IPS-18a (cell line): ENCODE measurements at regions not wholly inside any gene's neighbourhood (a gene's known extent, or its start where the extent isn't known, plus 50 kb on each side); places are given as distances from the start of the nearest gene placed in this dataset.

Experiments used
- H3K27ac ChIP-seq: one replicate; pipeline ENCODE4 v1.5.1; 2013; ENCODE audit warnings: low read length
- H3K27me3 ChIP-seq: one replicate; pipeline ENCODE4 v1.6.1; 2013; ENCODE audit warnings: mild to moderate bottlenecking, low read length; ENCODE audit not compliant: control insufficient read depth, insufficient read depth
- H3K36me3 ChIP-seq: one replicate; pipeline ENCODE4 v1.6.1; 2013; ENCODE audit warnings: low read depth, low read length; ENCODE audit not compliant: control insufficient read depth
- H3K4me1 ChIP-seq: one replicate; pipeline ENCODE4 v1.6.1; 2013; ENCODE audit warnings: low read depth, low read length; ENCODE audit not compliant: control insufficient read depth
- H3K4me3 ChIP-seq: one replicate; pipeline ENCODE4 v1.5.1; 2013; ENCODE audit warnings: low read length
- H3K9ac ChIP-seq: one replicate; pipeline ENCODE4 v1.6.1; 2013; ENCODE audit warnings: mild to moderate bottlenecking, low read length, moderate library complexity
- H3K9me3 ChIP-seq: one replicate; pipeline ENCODE4 v1.6.1; 2013; ENCODE audit warnings: low read depth, low read length; ENCODE audit not compliant: control insufficient read depth

DNA sequence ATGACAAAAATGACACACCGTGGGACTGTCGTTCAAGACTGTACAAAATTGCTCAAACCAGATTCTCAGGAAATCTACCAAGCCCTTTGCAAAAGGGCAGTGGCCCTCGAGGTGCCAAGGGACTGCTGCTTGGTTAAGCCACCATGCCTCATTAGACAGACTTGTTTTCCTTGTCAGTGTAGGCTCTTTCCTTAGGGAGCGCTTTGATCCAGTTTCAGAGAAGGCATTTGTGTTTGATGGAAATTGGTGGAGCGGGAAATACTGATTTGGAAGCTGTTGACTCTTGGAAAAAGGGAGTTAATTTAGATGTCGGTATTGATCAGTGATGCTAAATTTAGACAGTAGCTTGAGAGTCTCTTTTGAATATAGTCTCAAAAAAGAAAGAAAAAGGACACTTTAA is 304.3 kb upstream of the UMPS start:
- Histone ChIP-seq H3K9ac (no peak overlapping the region), H3K4me1 (no peaks in the 10 kb centered on the region), H3K27ac (no peak overlapping the region), H3K4me3 (no peak overlapping the region), H3K9me3 (no peaks in the 10 kb centered on the region), H3K27me3 (no peaks in the 10 kb centered on the region), H3K36me3 (no peaks in the 10 kb centered on the region)

GRCh38 chr3:124428372-124429128 is 301.7 kb upstream of the UMPS start:
- Histone ChIP-seq H3K27me3 (no peaks in the 10 kb centered on the region), H3K9ac (no peak overlapping the region), H3K4me3 (no peak overlapping the region), H3K4me1 (no peaks in the 10 kb centered on the region), H3K9me3 (no peaks in the 10 kb centered on the region), H3K27ac (no peak overlapping the region), H3K36me3 (no peaks in the 10 kb centered on the region)

GRCh38 chr3:124429129-124429815 is 301.0 kb upstream of the UMPS start:
- H3K27ac ChIP-seq, result no peak overlapping the region

GRCh38 chr3:124431331-124431994 is 298.8 kb upstream of the UMPS start:
- Histone ChIP-seq H3K9ac (no peak overlapping the region), H3K4me3 (no peak overlapping the region), H3K36me3 (no peaks in the 10 kb centered on the region), H3K4me1 (no peaks in the 10 kb centered on the region), H3K27me3 (no peaks in the 10 kb centered on the region), H3K9me3 (no peaks in the 10 kb centered on the region), H3K27ac (no peak overlapping the region)

More at GRCh38 chr3:124429129-124429815, 301.0 kb upstream of the UMPS start:
- Histone ChIP-seq H3K4me1 (no peaks in the 10 kb centered on the region), H3K9me3 (no peaks in the 10 kb centered on the region), H3K9ac (no peak overlapping the region), H3K27me3 (no peaks in the 10 kb centered on the region), H3K4me3 (no peak overlapping the region), H3K36me3 (no peaks in the 10 kb centered on the region)

DNA sequence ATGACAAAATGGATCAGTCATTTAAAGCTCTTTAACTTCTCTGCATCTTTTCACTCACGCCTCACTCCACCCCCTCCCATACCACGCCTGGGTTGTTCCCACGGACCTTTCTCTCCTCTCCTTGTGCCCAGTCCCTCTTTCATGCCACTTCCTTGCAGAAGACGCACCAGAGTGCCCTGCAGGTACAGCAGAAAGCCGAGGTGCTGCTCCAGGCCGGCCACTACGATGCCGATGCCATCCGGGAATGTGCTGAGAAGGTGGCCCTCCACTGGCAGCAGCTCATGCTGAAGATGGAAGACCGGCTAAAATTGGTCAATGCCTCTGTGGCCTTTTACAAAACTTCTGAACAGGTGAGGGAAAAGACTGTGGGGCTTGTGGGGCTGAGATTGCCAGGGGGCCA is 296.1 kb upstream of the UMPS start:
- H3K27me3 ChIP-seq, result no peaks in the 10 kb centered on the region
- no peak overlapping the region for H3K27ac ChIP-seq
- H3K9me3 ChIP-seq, result no peaks in the 10 kb centered on the region
- no peak overlapping the region for H3K4me3 ChIP-seq
- no peak overlapping the region for H3K9ac ChIP-seq
- H3K36me3 ChIP-seq, result no peaks in the 10 kb centered on the region
- peaks cover 5% of the 10 kb centered on the region for H3K4me1 ChIP-seq

- Histone ChIP-seq H3K27me3 (no peaks in the 10 kb centered on the region), H3K4me3 (no peak overlapping the region), H3K9ac (no peak overlapping the region), H3K9me3 (no peaks in the 10 kb centered on the region), H3K4me1 (peaks cover 5% of the 10 kb centered on the region), H3K36me3 (no peaks in the 10 kb centered on the region), H3K27ac (no peak overlapping the region)
Measured at GRCh38 chr3:124435467-124435866, 294.8 kb upstream of the UMPS start.

GRCh38 chr3:124438813-124439212 is 291.4 kb upstream of the UMPS start:
- Histone ChIP-seq H3K36me3 (no peaks in the 10 kb centered on the region), H3K9ac (no peak overlapping the region), H3K9me3 (no peaks in the 10 kb centered on the region), H3K27me3 (no peaks in the 10 kb centered on the region), H3K4me3 (no peak overlapping the region), H3K4me1 (peaks cover 10% of the 10 kb centered on the region), H3K27ac (no peak overlapping the region)

DNA sequence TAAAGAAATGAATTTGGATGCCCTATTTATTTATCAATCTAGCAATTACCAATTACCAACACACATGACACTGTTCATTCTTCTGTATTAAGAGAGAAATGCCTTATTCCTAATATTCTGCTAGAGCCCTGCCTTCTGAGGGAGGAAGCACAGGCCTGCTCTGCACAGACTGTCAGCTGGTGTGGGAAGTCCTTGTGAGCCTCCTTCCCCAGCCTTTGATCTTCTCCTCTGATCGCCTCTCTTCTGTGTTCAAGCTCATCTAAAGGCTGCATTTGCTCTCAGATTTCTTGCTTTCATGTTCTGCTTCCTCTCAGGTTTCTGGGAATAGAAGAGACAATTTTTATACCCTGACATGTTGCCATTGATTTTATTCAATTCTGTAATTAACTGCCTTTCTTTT is 290.6 kb upstream of the UMPS start:
- Histone ChIP-seq H3K4me3 (no peak overlapping the region), H3K27me3 (no peaks in the 10 kb centered on the region), H3K27ac (no peak overlapping the region), H3K4me1 (peaks cover 10% of the 10 kb centered on the region), H3K9me3 (no peaks in the 10 kb centered on the region), H3K9ac (no peak overlapping the region), H3K36me3 (no peaks in the 10 kb centered on the region)

DNA sequence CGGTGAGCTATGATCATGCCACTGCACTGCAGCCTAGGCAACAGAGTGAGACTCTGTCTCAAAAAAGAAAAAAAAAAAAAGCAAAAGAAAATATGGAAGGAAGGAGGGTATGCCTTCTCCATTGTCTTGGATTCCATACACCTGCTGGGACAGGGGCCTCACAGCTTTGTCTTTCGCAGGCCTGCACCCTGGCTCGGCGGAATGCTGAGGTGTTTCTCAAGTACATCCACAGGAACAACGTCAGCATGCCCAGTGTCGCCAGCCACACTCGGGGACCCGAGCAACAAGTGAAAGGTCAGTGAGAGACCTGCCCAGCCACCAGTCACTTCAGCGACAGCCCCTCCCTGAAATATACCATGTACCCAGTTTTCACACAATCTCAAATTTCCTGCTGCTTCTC is 288.5 kb upstream of the UMPS start:
- H3K36me3 ChIP-seq, result no peaks in the 10 kb centered on the region
- no peak overlapping the region for H3K4me3 ChIP-seq
- H3K9me3 ChIP-seq, result no peaks in the 10 kb centered on the region
- no peak overlapping the region for H3K27ac ChIP-seq
- H3K27me3 ChIP-seq, result no peaks in the 10 kb centered on the region
- no peak overlapping the region for H3K9ac ChIP-seq
- peaks cover 10% of the 10 kb centered on the region for H3K4me1 ChIP-seq

- Histone ChIP-seq H3K27ac (no peak overlapping the region), H3K27me3 (no peaks in the 10 kb centered on the region), H3K36me3 (no peaks in the 10 kb centered on the region), H3K4me1 (peaks cover 10% of the 10 kb centered on the region), H3K9me3 (no peaks in the 10 kb centered on the region), H3K9ac (no peak overlapping the region), H3K4me3 (no peak overlapping the region)
Measured at GRCh38 chr3:124442463-124442862, 287.8 kb upstream of the UMPS start.

DNA sequence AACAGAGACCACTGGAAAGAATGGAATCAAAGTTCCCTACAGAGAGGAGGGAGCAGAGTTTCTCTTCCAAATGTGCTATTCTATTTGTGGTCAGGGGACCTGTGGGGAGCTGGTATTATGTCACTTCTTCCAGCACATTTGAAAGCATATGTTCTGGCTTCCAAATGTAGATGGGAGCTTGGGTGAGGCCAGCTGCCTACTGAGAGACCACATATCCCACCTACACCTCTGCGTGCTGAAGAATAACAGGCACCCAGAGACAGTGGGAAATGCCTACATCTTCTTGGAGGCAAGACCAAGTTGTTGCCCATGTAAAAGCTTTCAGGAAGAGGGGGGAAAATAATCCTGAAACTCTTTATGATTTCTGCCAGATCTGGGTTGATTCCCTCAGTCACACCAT is 286.8 kb upstream of the UMPS start:
- H3K36me3 ChIP-seq, result no peaks in the 10 kb centered on the region
- no peak overlapping the region for H3K27ac ChIP-seq
- H3K27me3 ChIP-seq, result no peaks in the 10 kb centered on the region
- no peak overlapping the region for H3K9ac ChIP-seq
- H3K4me1 ChIP-seq, result peaks cover 8% of the 10 kb centered on the region
- no peaks in the 10 kb centered on the region for H3K9me3 ChIP-seq
- no peak overlapping the region for H3K4me3 ChIP-seq
